ENCODE measurements at regions not wholly inside any gene's neighbourhood (a gene's known extent, or its start where the extent isn't known, plus 50 kb on each side); places are given as distances from the start of the nearest gene placed in this dataset.

- TF ChIP-seq CTCF (IDR thresholded peaks at IDR 0.05 in 2 of 3, conservative IDR thresholded peaks at IDR 0.05 in 1 of 3; ENCODE audit: control insufficient read depth in 2 of 3, extremely low read depth in 1 of 3, insufficient read depth in 1 of 3, low read depth in 3 of 3, low read length in 3 of 3) = no peak
- TF ChIP-seq FOS (IDR thresholded peaks at IDR 0.05; ENCODE audit: borderline replicate concordance, extremely low read depth, insufficient read length) = no peak
- TF ChIP-seq EZH2 (IDR thresholded peaks at IDR 0.05; ENCODE audit: borderline replicate concordance, control insufficient read depth, low read depth, low read length) = no peak
- TF ChIP-seq PKNOX1 (IDR thresholded peaks at IDR 0.05) = no peak
- TF ChIP-seq RB1 (IDR thresholded peaks at IDR 0.05; ENCODE audit: borderline replicate concordance) = no peak
- no peak for TF ChIP-seq TAF1 (IDR thresholded peaks at IDR 0.05; ENCODE audit: borderline replicate concordance, low read depth, low read length)
- TF ChIP-seq SIN3A (IDR thresholded peaks at IDR 0.05; ENCODE audit: low read depth, low read length) = no peak
- no peak for TF ChIP-seq KDM1A (IDR thresholded peaks at IDR 0.05; ENCODE audit: borderline replicate concordance)
- TF ChIP-seq CBX5 (IDR thresholded peaks at IDR 0.05; ENCODE audit: low read depth) = no peak
- TF ChIP-seq ELK1 (IDR thresholded peaks at IDR 0.05; ENCODE audit: low read depth, low read length) = no peak
- TF ChIP-seq CHD2 (IDR thresholded peaks at IDR 0.05; ENCODE audit: borderline replicate concordance, low read depth, low read length) = no peak
- TF ChIP-seq GABPA (IDR thresholded peaks at IDR 0.05; ENCODE audit: low read depth) = no peak
Measured at GRCh38 chr17:68753985-68754769, 153.0 kb upstream of the FAM20A start.
